Dedifferentiated amniotic fluid mesenchymal stem cell (primary cell): ENCODE measurements at regions not wholly inside any gene's neighbourhood (a gene's known extent, or its start where the extent isn't known, plus 50 kb on each side); places are given as distances from the start of the nearest gene placed in this dataset.
"Not testable (repeated sequence)": the region's sequence is repeated elsewhere in the genome, so short reads cannot be mapped to it uniquely, and the experiment has no call there.

ENCODE experiments used
- DNase-seq: peaks from one replicate; pipeline ENCODE4 v3.0.0-alpha.2; 2016; ENCODE audit errors: extremely low spot score

DNA sequence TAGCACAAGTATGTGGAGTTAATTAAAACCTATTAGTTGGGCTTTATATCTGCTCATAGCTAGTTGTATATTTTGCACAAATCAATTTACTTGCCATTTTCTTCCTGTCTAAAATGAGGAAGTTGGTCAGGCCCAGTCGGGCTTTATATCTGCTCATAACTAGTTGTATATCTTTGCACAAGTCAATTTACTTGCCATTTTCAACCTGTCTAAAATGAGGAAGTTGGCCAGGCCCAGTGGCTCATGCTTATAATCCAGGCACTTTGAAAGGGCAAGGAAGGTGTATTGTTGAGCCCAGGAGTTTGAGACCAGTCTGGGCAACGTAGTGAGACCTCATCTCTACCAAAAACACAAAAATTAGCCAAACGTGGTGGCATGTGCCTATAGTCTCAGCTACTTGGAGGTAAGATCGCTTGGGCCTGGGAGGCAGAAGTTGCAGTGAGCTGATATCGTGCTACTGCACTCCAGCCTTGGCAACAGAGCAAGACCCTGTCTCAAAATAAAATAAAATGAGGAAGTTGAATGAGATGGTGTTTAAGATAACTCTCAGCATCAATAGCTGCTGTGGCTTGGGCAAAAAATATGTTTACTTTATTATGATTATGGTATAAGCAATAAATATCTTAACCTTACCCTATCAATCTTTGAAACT, 1558.6 kb upstream of the RAG2 start:
- no peak for DNase-seq

GRCh38 chr11:38155856-38156255, 1557.8 kb upstream of the RAG2 start:
- no peak for DNase-seq

DNA sequence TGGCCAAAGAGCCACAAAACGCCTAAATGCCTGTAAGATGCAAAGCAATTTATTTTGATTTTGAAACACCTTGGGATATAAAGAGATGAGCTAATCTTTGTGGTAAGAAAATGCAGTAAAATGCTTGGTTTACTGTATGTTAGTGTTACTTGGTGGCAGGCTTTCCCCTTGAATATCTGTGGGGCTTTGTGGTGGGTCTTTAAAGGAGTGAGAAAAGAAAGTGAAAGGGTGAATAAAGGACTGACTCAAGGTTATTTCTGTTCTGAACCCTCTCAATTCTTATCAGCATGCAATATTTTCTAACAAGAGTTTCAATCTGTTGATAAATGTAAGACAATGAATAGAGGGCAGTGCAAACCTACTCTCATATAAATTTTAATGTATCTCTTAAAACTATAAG, 1555.9 kb upstream of the RAG2 start:
- no peak for DNase-seq

DNA sequence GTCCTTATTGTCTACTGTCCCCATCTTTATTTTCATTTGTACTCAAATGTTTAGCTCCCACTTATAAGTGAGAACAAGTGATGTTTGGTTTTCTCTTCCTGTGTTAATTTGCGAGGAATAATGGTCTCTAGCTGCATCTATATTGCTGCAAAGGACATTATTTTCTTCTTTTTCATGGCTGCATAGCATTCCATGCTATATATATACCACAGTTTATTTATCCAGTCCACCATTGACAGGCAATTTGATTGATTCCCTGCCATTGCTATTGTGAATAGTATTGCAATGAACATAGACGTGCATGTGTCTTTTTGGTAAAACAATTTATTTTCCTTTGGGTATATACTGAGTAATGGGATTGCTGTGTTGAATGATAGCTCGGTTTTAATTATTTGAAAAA, 1545.8 kb upstream of the RAG2 start:
- no peak for DNase-seq

DNA sequence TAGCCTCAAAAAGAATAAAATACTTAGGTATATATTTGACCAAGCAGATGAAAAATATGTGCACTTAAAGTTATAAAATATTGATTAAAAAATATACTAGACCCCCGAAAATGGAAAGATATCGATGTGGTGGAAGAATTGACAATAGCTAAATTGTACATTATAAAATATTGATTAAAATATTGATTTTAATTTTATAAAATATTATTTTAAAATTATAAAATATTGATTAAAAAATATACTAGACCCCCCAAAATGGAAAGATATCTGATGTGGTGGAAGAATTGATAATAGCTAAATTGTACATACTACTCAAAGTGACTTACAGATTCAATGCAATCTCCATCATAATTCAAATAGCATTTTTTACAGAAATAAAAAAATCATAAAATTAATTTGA, 1540.9 kb upstream of the RAG2 start:
- DNase-seq, result no peak

DNA sequence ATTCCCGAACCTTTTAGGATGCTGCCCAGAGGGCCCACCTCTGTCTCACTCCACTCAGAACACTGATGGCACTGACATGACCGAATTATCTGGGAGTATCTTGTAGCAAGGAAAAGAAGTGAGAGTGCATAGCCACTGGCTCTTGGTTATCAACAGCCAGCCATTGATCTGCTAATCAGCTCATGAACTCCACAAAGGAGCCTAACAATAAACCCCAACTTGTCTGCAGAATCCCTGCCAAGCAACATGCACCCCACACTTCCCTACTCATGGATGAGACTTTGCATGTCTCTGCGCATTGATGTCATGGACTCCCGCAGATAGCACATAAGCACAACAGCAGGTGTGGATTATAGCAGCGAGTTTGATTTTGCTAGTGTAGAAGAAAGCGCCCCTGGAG, 1538.9 kb upstream of the RAG2 start:
- no peak for DNase-seq

DNA sequence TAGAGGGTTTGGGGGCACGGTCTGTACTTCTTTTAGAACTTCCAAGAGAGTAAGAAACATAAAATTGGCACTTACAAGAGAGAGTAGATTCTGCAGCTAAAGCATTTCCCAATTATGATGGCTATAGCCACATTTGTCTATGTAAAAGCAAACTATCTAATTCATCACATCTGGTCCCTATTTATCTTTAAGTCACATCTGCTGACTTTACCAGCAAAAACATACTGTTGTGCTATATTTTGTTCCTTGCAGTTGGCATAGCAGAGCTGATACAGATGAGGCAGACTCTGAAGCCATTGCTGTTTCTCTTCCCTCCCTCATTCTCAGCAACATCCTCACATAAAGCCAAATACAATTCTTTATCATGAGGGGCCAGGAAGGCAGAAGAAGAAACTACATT, 1533.5 kb upstream of the RAG2 start:
- no peak for DNase-seq

DNA sequence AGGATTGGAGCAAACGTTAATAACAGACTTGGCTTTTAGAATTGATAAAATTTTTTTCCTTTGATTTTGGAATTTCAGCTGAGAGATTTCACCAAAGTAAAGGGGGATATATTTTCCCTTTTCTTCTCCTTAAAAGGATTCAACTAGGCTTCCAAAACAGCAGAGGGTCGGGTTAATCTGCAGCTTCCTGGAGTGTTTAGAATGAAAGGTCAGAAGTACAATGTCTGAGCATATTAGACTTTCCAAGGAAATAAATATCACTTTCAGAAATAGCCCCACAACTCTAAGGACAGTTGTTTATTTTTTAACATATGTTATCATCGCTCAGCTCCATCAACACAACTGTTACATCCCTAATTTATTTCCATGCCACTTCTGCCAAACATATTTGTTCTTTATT, 1532.9 kb upstream of the RAG2 start:
- no peak for DNase-seq

- DNase-seq, result no peak
Measured at GRCh38 chr11:38130514-38130913, 1532.5 kb upstream of the RAG2 start.

DNA sequence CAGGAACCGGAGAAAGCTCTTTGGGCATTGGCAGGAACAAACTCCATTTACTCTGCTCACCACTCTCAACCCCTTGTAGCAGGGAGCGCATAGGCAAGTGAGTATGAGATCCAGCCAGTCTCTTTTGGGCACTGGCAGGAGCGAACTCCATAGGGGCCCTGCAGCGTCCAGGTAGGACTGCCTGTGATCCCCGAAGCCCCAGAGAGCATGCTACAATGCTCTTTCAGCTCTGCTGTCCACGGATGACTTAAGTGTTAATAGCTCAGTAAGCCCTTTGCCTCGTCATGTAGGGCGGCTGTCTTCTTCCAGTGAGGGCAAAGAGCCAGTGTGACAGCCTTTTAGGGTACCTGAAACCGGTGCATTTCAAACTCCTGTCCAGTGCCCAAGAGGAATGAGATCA, 1525.6 kb upstream of the RAG2 start:
- no peak for DNase-seq

DNA sequence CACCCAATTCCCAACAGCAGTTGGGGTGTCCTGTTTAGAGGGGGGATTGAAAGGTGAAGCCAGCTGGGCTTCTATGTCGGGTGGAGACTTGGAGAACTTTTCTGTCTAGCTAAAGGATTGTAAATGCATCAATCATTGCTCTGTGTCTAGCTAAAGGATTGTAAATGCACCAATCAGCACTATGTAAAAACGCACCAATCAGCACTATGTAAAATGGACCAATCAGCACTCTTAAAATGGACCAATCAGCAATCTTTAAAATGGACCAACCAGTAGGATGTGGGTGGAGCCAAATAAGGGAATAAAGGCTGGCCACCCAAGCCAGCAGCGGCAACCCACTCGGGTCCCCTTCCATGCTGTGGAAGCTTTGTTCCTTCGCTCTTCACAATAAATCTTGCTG, 1518.6 kb upstream of the RAG2 start:
- not testable (repeated sequence) for DNase-seq

DNA sequence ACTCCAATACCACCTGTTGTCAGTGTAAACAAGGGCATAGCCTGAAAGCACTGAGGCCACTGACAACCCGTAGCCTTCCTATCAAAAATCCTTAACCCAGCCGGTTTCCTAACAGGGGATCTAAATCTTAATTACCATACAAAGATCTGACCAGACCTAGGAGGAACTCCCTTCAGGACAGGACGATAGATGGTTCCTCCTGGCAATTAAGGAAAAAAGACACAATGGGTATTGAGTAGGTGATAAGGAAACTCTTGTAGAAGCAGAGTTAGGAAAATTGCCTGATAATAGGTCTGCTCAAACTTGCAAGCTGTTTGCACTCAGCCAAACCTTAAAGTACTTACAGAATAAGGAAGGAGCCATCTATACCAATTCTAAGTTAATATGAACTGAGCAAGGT, 1517.3 kb upstream of the RAG2 start:
- not testable (repeated sequence) for DNase-seq

- DNase-seq, result no peak
Measured at GRCh38 chr11:38100836-38101462, 1502.9 kb upstream of the RAG2 start.

DNA sequence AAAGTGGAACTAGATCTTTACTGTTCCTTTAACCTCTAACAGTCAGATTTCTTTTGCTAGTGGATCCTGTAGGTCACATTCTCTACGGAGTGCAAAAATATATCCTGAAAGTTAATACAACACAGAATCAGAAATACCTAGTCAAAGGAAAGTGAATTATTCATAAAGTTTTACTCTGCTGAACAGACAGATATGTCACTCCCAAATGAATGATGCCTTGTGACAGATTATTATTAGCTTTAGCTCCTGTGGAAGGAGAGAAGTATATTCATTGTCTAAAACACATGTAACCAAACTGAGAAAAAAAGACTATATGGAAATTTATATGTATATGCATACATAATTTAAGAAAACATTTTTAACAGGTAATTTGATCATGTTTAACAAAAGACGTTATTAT, 1497.2 kb upstream of the RAG2 start:
- DNase-seq, result no peak

GRCh38 chr11:38089726-38090125, 1491.7 kb upstream of the RAG2 start:
- DNase-seq, result peak; percentile 49

GRCh38 chr11:38060920-38061319, 1462.9 kb upstream of the RAG2 start:
- DNase-seq, result no peak

GRCh38 chr11:38060136-38060535, 1462.1 kb upstream of the RAG2 start:
- no peak for DNase-seq

DNA sequence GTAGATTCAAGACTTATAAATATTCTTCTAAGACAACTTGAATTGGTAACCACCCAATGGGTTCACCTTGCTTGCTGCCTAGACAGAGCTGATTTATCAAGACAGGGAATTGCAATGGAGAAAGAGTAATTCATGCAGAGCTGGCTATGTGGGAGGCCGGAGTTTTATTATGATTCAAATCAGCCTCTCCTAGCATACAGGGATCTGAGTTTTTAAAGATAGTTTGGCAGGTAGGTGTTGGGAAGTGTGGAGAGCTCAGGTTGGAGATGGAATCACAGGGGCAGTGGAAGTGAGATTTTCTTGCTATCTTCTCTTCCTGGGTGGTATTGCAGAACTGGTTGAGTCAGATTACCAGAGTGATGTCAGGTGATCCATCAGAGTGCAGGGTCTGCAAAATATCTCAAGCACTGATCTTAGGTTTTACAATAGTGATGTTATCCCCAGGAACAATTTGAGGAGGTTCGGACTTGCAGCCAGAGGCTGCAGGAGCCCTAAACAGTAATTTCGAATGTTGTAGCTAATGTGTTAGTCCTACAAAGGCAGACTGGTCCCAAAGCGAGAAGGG, 1448.6 kb upstream of the RAG2 start:
- no peak for DNase-seq

DNA sequence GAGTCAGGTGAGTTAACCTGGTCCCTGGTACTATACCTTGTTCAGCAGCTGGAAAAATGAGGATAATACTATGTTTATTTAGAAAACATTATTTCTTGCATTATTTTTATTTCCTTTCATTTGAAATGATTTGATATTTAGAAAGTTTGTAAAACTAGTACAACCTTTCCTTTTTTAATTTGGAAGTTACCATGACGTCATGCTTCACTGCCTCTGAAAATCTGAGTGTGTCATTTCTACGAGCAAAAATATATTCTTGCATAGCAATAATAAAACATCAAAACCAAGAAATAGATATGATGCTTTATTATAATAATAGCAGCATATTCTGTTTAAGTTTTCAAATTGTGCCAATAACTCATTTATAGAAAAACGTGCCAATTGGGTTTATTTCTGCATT, 1445.0 kb upstream of the RAG2 start:
- DNase-seq, result no peak

- DNase-seq, result no peak
Measured at GRCh38 chr11:38038777-38039176, 1440.7 kb upstream of the RAG2 start.

- no peak for DNase-seq
Measured at GRCh38 chr11:38019072-38019775, 1421.2 kb upstream of the RAG2 start.

DNA sequence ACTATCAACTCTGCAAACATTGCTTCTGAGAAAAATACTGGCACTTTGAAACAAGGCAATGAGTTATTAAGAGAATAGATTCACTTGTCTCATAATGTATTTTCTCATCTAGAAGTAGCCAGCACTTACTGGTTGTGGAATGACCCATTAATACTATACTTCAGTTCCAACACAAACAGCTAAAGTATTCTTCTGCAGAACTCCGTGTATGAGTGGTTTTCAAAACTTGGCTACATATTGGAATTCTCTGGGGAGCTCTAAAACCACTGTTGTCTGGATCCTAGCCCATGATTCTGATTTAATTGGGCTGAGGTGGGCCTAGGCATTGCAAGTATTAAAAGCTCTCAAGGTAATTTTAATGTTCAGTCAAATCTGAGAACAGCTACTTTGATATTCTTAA, 1416.4 kb upstream of the RAG2 start:
- DNase-seq, result peak; percentile 36

GRCh38 chr11:38013157-38013556, 1415.1 kb upstream of the RAG2 start:
- no peak for DNase-seq
